Smooth muscle cell (in vitro differentiated cells): ENCODE measurements at regions not wholly inside any gene's neighbourhood (a gene's known extent, or its start where the extent isn't known, plus 50 kb on each side); places are given as distances from the start of the nearest gene placed in this dataset.

Source experiments
- DNase-seq: peaks from one replicate; lab custom pipeline; 2025; ENCODE audit not compliant: unreplicated experiment; lab: John Stamatoyannopoulos, UW
- H2AFZ ChIP-seq: fragments of 200-600 bp; sonication (generic); 2 replicates; pipeline ENCODE4 v1.6.0; 2016; ENCODE audit warnings: antibody characterized with exemption, low read depth, mild to moderate bottlenecking
- H3F3A ChIP-seq: fragments of 200-600 bp; sonication (generic); 2 replicates; pipeline ENCODE4 v1.6.0; 2017; ENCODE audit warnings: antibody characterized with exemption, low read depth
- H3K27ac ChIP-seq: fragments of 200-600 bp; sonication (generic); 2 replicates; pipeline ENCODE4 v1.5.1; 2016; ENCODE audit warnings: low read depth, mild to moderate bottlenecking
- H3K27me3 ChIP-seq: fragments of 200-600 bp; sonication (generic); 2 replicates; pipeline ENCODE4 v1.6.1; 2016; ENCODE audit warnings: low read depth, mild to moderate bottlenecking
- H3K36me3 ChIP-seq: fragments of 200-600 bp; sonication (generic); 2 replicates; pipeline ENCODE4 v1.5.1; 2016; ENCODE audit warnings: low read depth
- H3K4me1 ChIP-seq: fragments of 200-600 bp; sonication (generic); 2 replicates; pipeline ENCODE4 v1.5.1; 2016; ENCODE audit warnings: low read depth
- H3K4me2 ChIP-seq: fragments of 200-600 bp; sonication (generic); 2 replicates; pipeline ENCODE4 v1.6.0; 2016; ENCODE audit warnings: mild to moderate bottlenecking
- H3K4me3 ChIP-seq: fragments of 200-600 bp; sonication (generic); 2 replicates; pipeline ENCODE4 v1.5.1; 2016; ENCODE audit warnings: mild to moderate bottlenecking
- H3K79me2 ChIP-seq: fragments of 200-600 bp; sonication (generic); 2 replicates; pipeline ENCODE4 v1.6.0; 2016; ENCODE audit warnings: low read depth, mild to moderate bottlenecking
- H3K9ac ChIP-seq: fragments of 200-600 bp; sonication (generic); 2 replicates; pipeline ENCODE4 v1.6.0; 2016; ENCODE audit warnings: low read depth
- H3K9me3 ChIP-seq: fragments of 200-600 bp; sonication (generic); replicated peaks from 2 replicates; pipeline ENCODE4 v1.5.1; 2016; ENCODE audit warnings: low read depth
- H4K20me1 ChIP-seq: fragments of 200-600 bp; sonication (generic); 2 replicates; pipeline ENCODE4 v1.6.0; 2016; ENCODE audit warnings: low read depth
- WGBS: methylation state at CpG from one replicate; pipeline ENCODE4 v1.1.7; 2016; ENCODE audit warnings: low lambda C conversion rate; 5-methylcytosine and 5-hydroxymethylcytosine counted together
- TF ChIP-seq, protein P1 (sequence below): fragments of 200-600 bp; sonication (generic); IDR thresholded peaks from 2 replicates; pipeline ENCODE4 v1.5.1; 2017; ENCODE audit warnings: borderline replicate concordance, mild to moderate bottlenecking, antibody characterized with exemption; ENCODE audit not compliant: insufficient read depth, poor library complexity, severe bottlenecking

DNA sequence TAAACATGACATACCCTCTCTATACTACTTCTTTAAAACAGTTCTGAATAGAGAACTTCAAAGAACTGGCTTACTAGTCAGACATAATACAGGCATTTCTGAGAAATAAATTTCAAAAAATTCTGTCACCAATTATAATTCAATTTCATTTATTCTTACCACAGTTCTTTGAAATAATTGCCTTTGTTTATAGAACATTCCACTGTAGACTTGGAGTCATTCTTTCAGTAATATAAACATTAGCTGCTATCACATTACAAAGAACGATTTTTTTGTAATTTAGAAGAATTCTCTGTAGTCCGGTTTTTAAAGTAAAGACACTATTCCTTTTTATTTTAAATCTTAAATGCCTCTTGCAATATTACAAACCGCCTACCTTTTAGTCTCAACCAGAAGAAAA, 146.4 kb upstream of the COL11A1 start:
- H3K4me1 ChIP-seq: peaks cover 8% of the 10 kb centered on the region
- TF ChIP-seq, protein P1, sequence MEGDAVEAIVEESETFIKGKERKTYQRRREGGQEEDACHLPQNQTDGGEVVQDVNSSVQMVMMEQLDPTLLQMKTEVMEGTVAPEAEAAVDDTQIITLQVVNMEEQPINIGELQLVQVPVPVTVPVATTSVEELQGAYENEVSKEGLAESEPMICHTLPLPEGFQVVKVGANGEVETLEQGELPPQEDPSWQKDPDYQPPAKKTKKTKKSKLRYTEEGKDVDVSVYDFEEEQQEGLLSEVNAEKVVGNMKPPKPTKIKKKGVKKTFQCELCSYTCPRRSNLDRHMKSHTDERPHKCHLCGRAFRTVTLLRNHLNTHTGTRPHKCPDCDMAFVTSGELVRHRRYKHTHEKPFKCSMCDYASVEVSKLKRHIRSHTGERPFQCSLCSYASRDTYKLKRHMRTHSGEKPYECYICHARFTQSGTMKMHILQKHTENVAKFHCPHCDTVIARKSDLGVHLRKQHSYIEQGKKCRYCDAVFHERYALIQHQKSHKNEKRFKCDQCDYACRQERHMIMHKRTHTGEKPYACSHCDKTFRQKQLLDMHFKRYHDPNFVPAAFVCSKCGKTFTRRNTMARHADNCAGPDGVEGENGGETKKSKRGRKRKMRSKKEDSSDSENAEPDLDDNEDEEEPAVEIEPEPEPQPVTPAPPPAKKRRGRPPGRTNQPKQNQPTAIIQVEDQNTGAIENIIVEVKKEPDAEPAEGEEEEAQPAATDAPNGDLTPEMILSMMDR: no peak
- no peak for DNase-seq

GRCh38 chr1:103250441-103250861, 142.1 kb upstream of the COL11A1 start:
- no peaks in the 10 kb centered on the region for H3K9me3 ChIP-seq
- H4K20me1 ChIP-seq: no peaks in the 10 kb centered on the region
- H3K27ac ChIP-seq: peak overlapping the region; percentile 17
- TF ChIP-seq, protein P1: no peak
- peak overlapping the region; percentile 34 for H3K4me2 ChIP-seq
- no peaks in the 10 kb centered on the region for H3F3A ChIP-seq
- peak overlapping the region; percentile 94 for H2AFZ ChIP-seq
- no peak overlapping the region for H3K4me3 ChIP-seq
- no peak for DNase-seq
- H3K79me2 ChIP-seq: no peaks in the 10 kb centered on the region
- H3K27me3 ChIP-seq: no peaks in the 10 kb centered on the region
- WGBS: 3% methylated on average over 3 of the region's 3 CpGs
- peaks cover 8% of the 10 kb centered on the region for H3K4me1 ChIP-seq
- no peak overlapping the region for H3K9ac ChIP-seq
- H3K36me3 ChIP-seq: no peaks in the 10 kb centered on the region

More for the DNA sequence above, 146.4 kb upstream of the COL11A1 start:
- Histone ChIP-seq H3K4me2 (no peak overlapping the region), H3K9me3 (no peaks in the 10 kb centered on the region), H3K9ac (no peak overlapping the region), H3K4me3 (no peak overlapping the region), H4K20me1 (no peaks in the 10 kb centered on the region), H3K27ac (no peak overlapping the region), H3K27me3 (no peaks in the 10 kb centered on the region), H3K79me2 (no peaks in the 10 kb centered on the region), H2AFZ (no peak overlapping the region), H3F3A (no peaks in the 10 kb centered on the region), H3K36me3 (no peaks in the 10 kb centered on the region)
- WGBS: 88% methylated on average over 3 of the region's 3 CpGs

DNA sequence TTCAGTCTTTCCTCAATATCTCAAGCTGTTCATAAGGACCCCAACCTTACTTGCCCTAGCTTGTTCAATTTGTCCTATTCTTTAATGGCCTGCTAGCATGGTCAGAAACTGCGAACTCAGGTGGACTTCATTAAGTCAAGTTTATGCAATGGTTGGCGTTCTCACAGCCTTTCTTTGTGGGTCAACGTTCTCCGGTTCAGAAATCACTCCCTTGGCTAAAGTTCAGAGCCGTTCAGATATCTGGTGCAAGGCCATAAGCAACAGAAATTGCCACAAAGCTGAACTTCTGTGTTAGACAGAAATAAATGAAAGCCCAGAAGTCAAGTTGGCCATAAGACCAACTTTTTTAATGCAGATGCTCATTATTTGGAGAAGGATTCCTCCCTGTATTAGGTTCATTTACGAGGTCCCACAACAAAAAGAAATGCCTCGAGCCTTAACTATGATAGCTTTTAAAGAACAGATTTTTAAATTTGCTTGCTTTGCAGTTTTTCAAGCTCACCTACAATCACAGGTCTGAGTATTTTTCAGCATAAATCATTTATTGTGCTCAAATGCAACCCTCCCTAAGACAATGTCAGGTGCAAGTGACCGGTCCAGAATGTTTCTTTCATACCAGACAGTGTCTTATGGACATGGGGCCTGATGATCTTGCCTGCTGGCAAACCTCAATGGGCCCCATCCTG, 140.2 kb upstream of the COL11A1 start:
- no peak for DNase-seq
- H3K79me2 ChIP-seq: no peaks in the 10 kb centered on the region
- WGBS: 92% methylated on average over 8 of the region's 8 CpGs
- H3K27me3 ChIP-seq: no peaks in the 10 kb centered on the region
- no peak overlapping the region for H3K9ac ChIP-seq
- TF ChIP-seq, protein P1: no peak
- no peak overlapping the region for H2AFZ ChIP-seq
- no peaks in the 10 kb centered on the region for H3K9me3 ChIP-seq
- H4K20me1 ChIP-seq: no peaks in the 10 kb centered on the region
- H3F3A ChIP-seq: no peaks in the 10 kb centered on the region
- no peak overlapping the region for H3K27ac ChIP-seq
- no peaks in the 10 kb centered on the region for H3K36me3 ChIP-seq
- H3K4me3 ChIP-seq: no peak overlapping the region
- H3K4me1 ChIP-seq: peaks cover 8% of the 10 kb centered on the region
- no peak overlapping the region for H3K4me2 ChIP-seq

DNA sequence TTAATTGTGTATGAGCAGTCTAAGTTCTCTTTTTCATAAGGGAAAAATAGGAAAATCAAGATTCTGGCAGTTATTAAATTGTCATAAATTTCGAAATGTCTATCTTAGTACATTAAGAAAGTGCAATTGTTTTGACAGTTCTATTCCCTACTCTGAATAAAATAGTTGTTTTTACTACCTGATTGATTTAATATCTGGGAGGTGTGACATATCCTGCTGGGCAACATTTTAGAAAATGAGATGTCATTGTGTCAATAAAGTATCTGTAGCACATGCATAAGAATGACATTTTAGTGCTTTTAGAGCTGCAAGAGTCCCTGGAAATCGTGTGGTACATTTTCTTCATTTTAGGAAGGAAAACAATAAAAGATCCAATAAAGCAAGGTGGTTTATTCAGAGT, 139.2 kb upstream of the COL11A1 start:
- Histone ChIP-seq H3K27me3 (no peaks in the 10 kb centered on the region), H4K20me1 (no peaks in the 10 kb centered on the region), H3K4me2 (no peak overlapping the region), H3K4me1 (peaks cover 8% of the 10 kb centered on the region), H3K9me3 (no peaks in the 10 kb centered on the region), H3F3A (no peaks in the 10 kb centered on the region), H2AFZ (no peak overlapping the region), H3K36me3 (no peaks in the 10 kb centered on the region), H3K79me2 (no peaks in the 10 kb centered on the region), H3K4me3 (no peak overlapping the region), H3K9ac (no peak overlapping the region), H3K27ac (no peak overlapping the region)
- TF ChIP-seq, protein P1: no peak
- WGBS: 25% methylated on average over 2 of the region's 2 CpGs
- DNase-seq: no peak
